Ishikawa (cell line): ENCODE measurements at regions not wholly inside any gene's neighbourhood (a gene's known extent, or its start where the extent isn't known, plus 50 kb on each side); places are given as distances from the start of the nearest gene placed in this dataset.

ENCODE experiments used
- CREB1 ChIP-seq: IDR thresholded peaks from 2 replicates; pipeline ENCODE4 v1.6.1; 2012; ENCODE audit warnings: low read depth
- EP300 ChIP-seq: IDR thresholded peaks from 2 replicates; pipeline ENCODE4 v1.6.1; 2012; ENCODE audit warnings: borderline replicate concordance
- FOXM1 ChIP-seq: IDR thresholded peaks from 2 replicates; pipeline ENCODE4 v1.6.1; 2012; ENCODE audit warnings: low read depth, borderline replicate concordance
- MAX ChIP-seq: IDR thresholded peaks from 2 replicates; pipeline ENCODE4 v1.6.1; 2012
- NFIC ChIP-seq: IDR thresholded peaks from 2 replicates; pipeline ENCODE4 v1.6.1; 2012
- RAD21 ChIP-seq: IDR thresholded peaks from 2 replicates; pipeline ENCODE4 v1.6.1; 2012; ENCODE audit warnings: low read depth
- REST ChIP-seq: IDR thresholded peaks from 2 replicates; pipeline ENCODE4 v1.6.1; 2012; ENCODE audit warnings: low read depth, mild to moderate bottlenecking
- TEAD4 ChIP-seq: IDR thresholded peaks from 2 replicates; pipeline ENCODE4 v1.6.1; 2012
- USF1 ChIP-seq: IDR thresholded peaks from 2 replicates; pipeline ENCODE4 v1.6.1; 2012
- YY1 ChIP-seq: IDR thresholded peaks from 2 replicates; pipeline ENCODE4 v1.6.1; 2012; ENCODE audit warnings: low read depth

- TF ChIP-seq CREB1 (no peak), EP300 (no peak), RAD21 (no peak), TEAD4 (no peak), YY1 (no peak), REST (no peak), USF1 (no peak), FOXM1 (no peak), MAX (no peak), NFIC (no peak)
These were observed 1129.5 kb upstream of the MAP3K7 start for GRCh38 chr6:91716361-91716760.
